Peyer's patch (tissue), 4 donors: ENCODE measurements at regions not wholly inside any gene's neighbourhood (a gene's known extent, or its start where the extent isn't known, plus 50 kb on each side); places are given as distances from the start of the nearest gene placed in this dataset.

ENCODE experiments used
- DNase-seq, 3 donors: peaks; one replicate each; pipeline ENCODE4 v3.0.0-alpha.2; 2017 to 2019
- H3K27ac ChIP-seq, 4 donors: fragments of 200-600 bp; sonication (generic); one replicate each; pipeline ENCODE4 v1.5.1; 2016 to 2019
- H3K27me3 ChIP-seq, 2 donors: fragments of 200-600 bp; sonication (generic); one replicate each; pipeline ENCODE4 v1.5.1; 2019
- H3K36me3 ChIP-seq, 3 donors: fragments of 200-600 bp; sonication (generic); one replicate each; pipeline ENCODE4 v1.5.1; 2016 to 2019
- H3K4me1 ChIP-seq, 4 donors: fragments of 200-600 bp; sonication (generic); one replicate each; pipeline ENCODE4 v1.5.1; 2016 to 2019
- H3K4me3 ChIP-seq, 4 donors: fragments of 200-600 bp; sonication (generic); 1 replicate in 3 of 4; 2 replicates in 1 of 4; pipeline ENCODE4 v1.5.1; 2016 to 2019; ENCODE audit warnings: mild to moderate bottlenecking in 1 of 4
- H3K9me3 ChIP-seq, 4 donors: fragments of 200-600 bp; sonication (generic); one replicate each; pipeline ENCODE4 v1.5.1; 2016 to 2019; ENCODE audit warnings: mild to moderate bottlenecking in 1 of 4
- CTCF ChIP-seq, 6 experiments: fragments of 450-650 bp in 4 of 6; fragments of 200-600 bp in 2 of 6; sonication (generic) in 1 of 6; IDR thresholded peaks; one replicate each; pipeline ENCODE4 v1.5.1; 2017 to 2019; ENCODE audit warnings: antibody characterized with exemption in 6 of 6, mild to moderate bottlenecking in 3 of 6, moderate library complexity in 1 of 6
- POLR2A ChIP-seq, 2 donors: fragments of 450-650 bp; IDR thresholded peaks; one replicate each; pipeline ENCODE4 v1.5.1; 2017; ENCODE audit warnings: antibody characterized with exemption in 2 of 2, mild to moderate bottlenecking in 2 of 2, moderate library complexity in 2 of 2

GRCh38 chr1:218874801-218875400 is 298.8 kb upstream of the LYPLAL1 start:
- no peaks in the 10 kb centered on the region for H3K9me3 ChIP-seq
- no peak for DNase-seq
- no peaks in the 10 kb centered on the region for H3K27me3 ChIP-seq
- no peak for TF ChIP-seq CTCF (IDR thresholded peaks at IDR 0.05)
- no peak for TF ChIP-seq POLR2A (IDR thresholded peaks at IDR 0.05)
- no peaks in the 10 kb centered on the region for H3K4me1 ChIP-seq
- no peak overlapping the region for H3K4me3 ChIP-seq
- H3K36me3 ChIP-seq = no peaks in the 10 kb centered on the region
- H3K27ac ChIP-seq = no peak overlapping the region

GRCh38 chr1:218878369-218878768 is 295.3 kb upstream of the LYPLAL1 start:
- TF ChIP-seq POLR2A (IDR thresholded peaks at IDR 0.05) = no peak
- no peak for TF ChIP-seq CTCF (IDR thresholded peaks at IDR 0.05)
- Histone ChIP-seq H3K4me3 (no peak overlapping the region), H3K4me1 (no peaks in the 10 kb centered on the region), H3K27me3 (no peaks in the 10 kb centered on the region), H3K9me3 (no peaks in the 10 kb centered on the region), H3K27ac (no peak overlapping the region), H3K36me3 (no peaks in the 10 kb centered on the region)
- no peak for DNase-seq

GRCh38 chr1:218880484-218881060 is 293.1 kb upstream of the LYPLAL1 start:
- Histone ChIP-seq H3K27ac (no peak overlapping the region), H3K27me3 (no peaks in the 10 kb centered on the region), H3K4me3 (no peak overlapping the region), H3K9me3 (no peaks in the 10 kb centered on the region), H3K4me1 (no peaks in the 10 kb centered on the region), H3K36me3 (no peaks in the 10 kb centered on the region)
- TF ChIP-seq CTCF (IDR thresholded peaks at IDR 0.05) = no peak
- no peak for TF ChIP-seq POLR2A (IDR thresholded peaks at IDR 0.05)
- no peak for DNase-seq

GRCh38 chr1:218882454-218882853 is 291.2 kb upstream of the LYPLAL1 start:
- Histone ChIP-seq H3K27me3 (no peaks in the 10 kb centered on the region), H3K4me1 (no peaks in the 10 kb centered on the region), H3K27ac (no peak overlapping the region), H3K4me3 (no peak overlapping the region), H3K9me3 (no peaks in the 10 kb centered on the region), H3K36me3 (no peaks in the 10 kb centered on the region)
- TF ChIP-seq POLR2A (IDR thresholded peaks at IDR 0.05) (no peak), CTCF (IDR thresholded peaks at IDR 0.05) (no peak)
- DNase-seq = no peak

GRCh38 chr1:218886101-218886871 is 287.4 kb upstream of the LYPLAL1 start:
- H3K27ac ChIP-seq = no peak overlapping the region

More at GRCh38 chr1:218886101-218886871, 287.4 kb upstream of the LYPLAL1 start:
- H3K4me1 ChIP-seq = no peaks in the 10 kb centered on the region
- no peaks in the 10 kb centered on the region for H3K9me3 ChIP-seq
- H3K4me3 ChIP-seq = no peak overlapping the region
- TF ChIP-seq POLR2A (IDR thresholded peaks at IDR 0.05) (no peak), CTCF (IDR thresholded peaks at IDR 0.05) (no peak)
- no peaks in the 10 kb centered on the region for H3K36me3 ChIP-seq
- no peak for DNase-seq
- H3K27me3 ChIP-seq = no peaks in the 10 kb centered on the region
